Heart left ventricle (tissue), 16 donors: ENCODE measurements at regions not wholly inside any gene's neighbourhood (a gene's known extent, or its start where the extent isn't known, plus 50 kb on each side); places are given as distances from the start of the nearest gene placed in this dataset.

ENCODE experiments used
- ATAC-seq, 4 donors: fragments of 200-7000 bp; cut with Tn5 transposase; one replicate each; pipeline ENCODE4 v1.9.1; 2020 to 2022; ENCODE audit warnings: moderate library complexity in 4 of 4, mild to moderate bottlenecking in 3 of 4, moderate number of reproducible peaks in 1 of 4
- DNase-seq, 5 donors: peaks; one replicate each; pipeline ENCODE4 v3.0.0-alpha.2; 2020
- H3K27ac ChIP-seq, 12 donors: fragments of 200-600 bp; sonication (generic) in 4 of 12; one replicate each; pipeline versions ENCODE4 v1.5.0 to v1.8.0; 2016 to 2022; ENCODE audit warnings: mild to moderate bottlenecking in 2 of 12
- H3K27me3 ChIP-seq, 9 donors: fragments of 200-600 bp; sonication (generic) in 2 of 9; one replicate each; pipeline versions ENCODE4 v1.5.1 to v1.8.0; 2016 to 2022; ENCODE audit warnings: mild to moderate bottlenecking in 3 of 9
- H3K36me3 ChIP-seq, 9 donors: fragments of 200-600 bp; sonication (generic) in 2 of 9; one replicate each; pipeline versions ENCODE4 v1.5.0 to v1.8.0; 2018 to 2022; ENCODE audit warnings: mild to moderate bottlenecking in 2 of 9
- H3K4me1 ChIP-seq, 12 donors: fragments of 200-600 bp; sonication (generic) in 4 of 12; one replicate each; pipeline versions ENCODE4 v1.5.0 to v1.8.0; 2016 to 2022; ENCODE audit warnings: mild to moderate bottlenecking in 3 of 12
- H3K4me3 ChIP-seq, 12 donors: fragments of 200-600 bp; sonication (generic) in 4 of 12; one replicate each; pipeline versions ENCODE4 v1.5.0 to v1.8.0; 2017 to 2022; ENCODE audit warnings: mild to moderate bottlenecking in 9 of 12, moderate library complexity in 4 of 12
- H3K9me3 ChIP-seq, 12 donors: fragments of 200-600 bp; sonication (generic) in 4 of 12; one replicate each; pipeline versions ENCODE4 v1.5.0 to v1.8.0; 2016 to 2022; ENCODE audit warnings: mild to moderate bottlenecking in 1 of 12
- CTCF ChIP-seq, 12 donors: fragments of 200-600 bp; sonication (generic) in 4 of 12; IDR thresholded peaks; one replicate each; pipeline versions ENCODE4 v1.5.0 to v1.8.0; 2018 to 2022; ENCODE audit warnings: antibody characterized with exemption in 12 of 12, mild to moderate bottlenecking in 5 of 12
- POLR2A ChIP-seq, 2 donors: fragments of 450-650 bp; IDR thresholded peaks; one replicate each; pipeline ENCODE4 v1.6.1; 2017; ENCODE audit warnings: antibody characterized with exemption in 2 of 2, mild to moderate bottlenecking in 2 of 2, moderate library complexity in 2 of 2
- WGBS, 4 donors: extraction: QIAGEN DNeasy Blood & Tissue Kit in 2 of 4; methylation state at CpG; one replicate each; pipeline versions ENCODE4 v1.1.5 to v1.1.7; 2013 to 2018; 5-methylcytosine and 5-hydroxymethylcytosine counted together
- intact Hi-C, 10 donors: fragments of 100-400 bp; cut with DNase I; formaldehyde crosslinking; loops; one replicate each; pipeline versions ENCODE4 v1.11.1 to v1.14.2; 2022
- donor health status: ischemic (EF 13 %, LVEDD 7.1; RV severe dilation, severe dysfunction).
- donor health status: healthy with polysubstance abuse.
- donor health status: DM: no; HTN: yes; CAD: no.
- donor health status: DM: no; HTN: no; CAD: no.
- donor health status: ischemic (EF 25% LVEDD 6.9; RV normal size, moderate dysfunction).
- donor health status: ischemic (EF 25% LVEDD 5.7; RV mildly dilated, moderate dysfunction).
- donor health status: healthy.
- donor health status: DM: yes; HTN: yes; CAD: no.
- donor health status: ischemic (EF 35%, LVEDD 5.7; RV mildly dilated, moderate dysfunction).
- donor health status: nonischemic (EF 11% LVEDD 7.7; RV severe dilation, severe dysfunction).
- donor health status: DM: yes; HTN: yes; CAD: no.
- donor health status: PGD.
- donor health status: ischemic (EF 29% LVEDD 5.4; RV normal size, mild dysfunction).
- donor health status: nonischemic (EF 23%, LVEDD 6.1; RV moderate dilation, normal function).

- ATAC-seq (no peak), DNase-seq (no peak)
- Histone ChIP-seq H3K27ac (no peak overlapping the region), H3K36me3 (no peaks in the 10 kb centered on the region), H3K4me3 (no peak overlapping the region), H3K9me3 (no peaks in the 10 kb centered on the region), H3K4me1 (no peaks in the 10 kb centered on the region), H3K27me3 (no peaks in the 10 kb centered on the region)
- 76 to 82% (median 79%) methylated on average over 3 of the region's 3 CpGs for WGBS, 4 donors
- TF ChIP-seq POLR2A (IDR thresholded peaks at IDR 0.05) = no peak
- TF ChIP-seq CTCF (IDR thresholded peaks at IDR 0.05) = no peak
- intact Hi-C loops = no loop called here
Observed at GRCh38 chr6:9896806-9897205, 518.1 kb downstream of the TFAP2A start.

- Histone ChIP-seq H3K27me3 (no peaks in the 10 kb centered on the region), H3K27ac (no peak overlapping the region), H3K36me3 (no peaks in the 10 kb centered on the region), H3K4me3 (no peak overlapping the region), H3K4me1 (no peaks in the 10 kb centered on the region), H3K9me3 (peaks cover 0 to 20% (median 4%) of the 10 kb centered on the region in 12 donors)
- intact Hi-C loops = no loop called here
- DNase-seq = no peak
- ATAC-seq = no peak
- no peak for TF ChIP-seq CTCF (IDR thresholded peaks at IDR 0.05)
- no peak for TF ChIP-seq POLR2A (IDR thresholded peaks at IDR 0.05)
- 69 to 74% (median 70%) methylated on average over 4 of the region's 4 CpGs for WGBS, 4 donors
Observed at GRCh38 chr6:9890893-9891292, 524.0 kb downstream of the TFAP2A start.

- peaks cover 0 to 20% (median 4%) of the 10 kb centered on the region in 12 donors for H3K9me3 ChIP-seq
- no peak for ATAC-seq
- WGBS, 4 donors = 77 to 89% (median 81%) methylated on average over 3 of the region's 3 CpGs
Observed at GRCh38 chr6:9890469-9890868, 524.4 kb downstream of the TFAP2A start.

GRCh38 chr6:9878535-9878934 is 536.3 kb downstream of the TFAP2A start:
- H3K27me3 ChIP-seq = no peaks in the 10 kb centered on the region
- H3K27ac ChIP-seq = no peak overlapping the region
- peaks cover 0 to 42% (median 8%) of the 10 kb centered on the region in 12 donors for H3K9me3 ChIP-seq
- intact Hi-C loops = no loop called here
- 19 to 33% (median 23%) methylated on average over 1 of the region's 1 CpG for WGBS, 4 donors
- no peak for TF ChIP-seq CTCF (IDR thresholded peaks at IDR 0.05)
- no peak for TF ChIP-seq POLR2A (IDR thresholded peaks at IDR 0.05)
- DNase-seq (no peak), ATAC-seq (no peak)
- no peaks in the 10 kb centered on the region for H3K36me3 ChIP-seq
- no peak overlapping the region for H3K4me3 ChIP-seq
- H3K4me1 ChIP-seq = no peaks in the 10 kb centered on the region

More at GRCh38 chr6:9890469-9890868, 524.4 kb downstream of the TFAP2A start:
- no peaks in the 10 kb centered on the region for H3K4me1 ChIP-seq
- H3K4me3 ChIP-seq = no peak overlapping the region
- TF ChIP-seq POLR2A (IDR thresholded peaks at IDR 0.05) (no peak), CTCF (IDR thresholded peaks at IDR 0.05) (no peak)
- intact Hi-C loops = no loop called here
- no peaks in the 10 kb centered on the region for H3K27me3 ChIP-seq
- DNase-seq = no peak
- H3K36me3 ChIP-seq = no peaks in the 10 kb centered on the region
- H3K27ac ChIP-seq = no peak overlapping the region
